CD4-positive, CD25-positive, alpha-beta regulatory T cell (primary cell): ENCODE measurements at regions not wholly inside any gene's neighbourhood (a gene's known extent, or its start where the extent isn't known, plus 50 kb on each side); places are given as distances from the start of the nearest gene placed in this dataset.
"Not testable (repeated sequence)": the region's sequence is repeated elsewhere in the genome, so short reads cannot be mapped to it uniquely, and the experiment has no call there.

Source experiments
- ATAC-seq, 2 donors: fragments of 150-1000 bp; cut with Tn5 transposase; one replicate each; pipeline ENCODE4 v1.10.0; 2021; ENCODE audit warnings: low read depth in 2 of 2, moderate number of reproducible peaks in 2 of 2, moderate library complexity in 1 of 2
- DNase-seq, 3 donors: peaks; one replicate each; pipeline versions ENCODE4 v3.0.0 to v3.0.0-alpha.2; 2012 to 2022; ENCODE audit warnings: mixed read lengths in 1 of 3
- H3K27ac ChIP-seq: one replicate; pipeline ENCODE4 v1.7.0; 2013; ENCODE audit warnings: mild to moderate bottlenecking, low read length; ENCODE audit not compliant: insufficient read depth, poor library complexity, severe bottlenecking
- H3K27me3 ChIP-seq: one replicate; pipeline ENCODE4 v1.7.0; 2013; ENCODE audit warnings: low read length; ENCODE audit not compliant: control insufficient read depth, insufficient read depth
- H3K36me3 ChIP-seq: one replicate; pipeline ENCODE4 v1.7.0; 2013; ENCODE audit warnings: mild to moderate bottlenecking, low read length, moderate library complexity; ENCODE audit not compliant: control insufficient read depth, insufficient read depth
- H3K4me1 ChIP-seq: 2 replicates; pipeline ENCODE4 v1.7.0; 2013; ENCODE audit warnings: mild to moderate bottlenecking, low read length; ENCODE audit not compliant: insufficient read depth, control insufficient read depth, poor library complexity, severe bottlenecking
- H3K4me3 ChIP-seq: one replicate; pipeline ENCODE4 v1.7.0; 2013; ENCODE audit warnings: low read depth, mild to moderate bottlenecking, low read length, moderate library complexity
- H3K9me3 ChIP-seq, 2 experiments: 1 replicate in 1 of 2; 2 replicates in 1 of 2; pipeline ENCODE4 v1.7.0; 2013; ENCODE audit warnings: low read length in 2 of 2, mild to moderate bottlenecking in 1 of 2, moderate library complexity in 1 of 2; ENCODE audit not compliant: control insufficient read depth in 2 of 2
- H3K27ac Mint-ChIP-seq, 3 donors: one replicate each; pipeline ENCODE4 v1.8.0; 2020 to 2022; ENCODE audit warnings: mild to moderate bottlenecking in 3 of 3, mixed read lengths in 3 of 3, moderate library complexity in 2 of 3
- H3K27me3 Mint-ChIP-seq: one replicate; pipeline ENCODE4 v1.8.0; 2022; ENCODE audit warnings: mild to moderate bottlenecking, mixed read lengths
- H3K36me3 Mint-ChIP-seq: one replicate; pipeline ENCODE4 v1.8.0; 2020; ENCODE audit warnings: mixed read lengths
- H3K4me1 Mint-ChIP-seq, 4 donors: one replicate each; pipeline ENCODE4 v1.8.0; 2020 to 2022; ENCODE audit warnings: mixed read lengths in 4 of 4, mild to moderate bottlenecking in 1 of 4
- H3K4me3 Mint-ChIP-seq, 4 donors: one replicate each; pipeline ENCODE4 v1.8.0; 2020 to 2022; ENCODE audit warnings: mild to moderate bottlenecking in 4 of 4, mixed read lengths in 4 of 4, moderate library complexity in 3 of 4
- H3K9me3 Mint-ChIP-seq, 7 donors: one replicate each; pipeline ENCODE4 v1.8.0; 2020 to 2022; ENCODE audit warnings: mixed read lengths in 7 of 7, mild to moderate bottlenecking in 3 of 7, moderate library complexity in 2 of 7

DNA sequence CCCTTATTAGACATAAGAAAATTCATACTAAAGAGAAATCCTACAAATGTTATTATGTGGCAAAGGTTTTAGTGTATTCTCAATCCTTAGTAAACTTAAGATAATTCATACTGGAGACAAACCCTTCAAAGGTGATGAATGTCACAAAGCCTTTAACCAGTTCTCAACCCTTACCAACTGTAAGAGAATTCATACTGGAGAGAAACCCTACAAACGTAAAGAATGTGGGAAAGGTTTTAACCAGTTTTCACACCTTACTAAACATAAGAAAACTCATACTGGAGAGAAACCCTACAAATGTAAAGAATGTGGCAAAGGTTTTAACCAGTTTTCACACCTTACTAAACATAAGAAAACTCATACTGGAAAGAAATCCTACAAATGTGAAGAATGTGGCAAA is 93.2 kb downstream of the ZNF680 start:
- ATAC-seq (no peak), DNase-seq (no peak)
- peaks cover 0 to 28% (median 14%) of the 10 kb centered on the region in 7 donors for H3K9me3 Mint-ChIP-seq
- peaks cover 9 to 37% of the 10 kb centered on the region in 2 experiments for H3K9me3 ChIP-seq
- H3K36me3 Mint-ChIP-seq: no peaks in the 10 kb centered on the region
- no peak overlapping the region for H3K4me3 ChIP-seq
- no peaks in the 10 kb centered on the region for H3K4me1 Mint-ChIP-seq
- H3K27ac ChIP-seq: no peak overlapping the region
- H3K4me1 ChIP-seq: no peaks in the 10 kb centered on the region
- no peak overlapping the region for H3K4me3 Mint-ChIP-seq
- H3K36me3 ChIP-seq: no peaks in the 10 kb centered on the region
- H3K27me3 Mint-ChIP-seq: no peaks in the 10 kb centered on the region
- no peak overlapping the region for H3K27ac Mint-ChIP-seq
- no peaks in the 10 kb centered on the region for H3K27me3 ChIP-seq

DNA sequence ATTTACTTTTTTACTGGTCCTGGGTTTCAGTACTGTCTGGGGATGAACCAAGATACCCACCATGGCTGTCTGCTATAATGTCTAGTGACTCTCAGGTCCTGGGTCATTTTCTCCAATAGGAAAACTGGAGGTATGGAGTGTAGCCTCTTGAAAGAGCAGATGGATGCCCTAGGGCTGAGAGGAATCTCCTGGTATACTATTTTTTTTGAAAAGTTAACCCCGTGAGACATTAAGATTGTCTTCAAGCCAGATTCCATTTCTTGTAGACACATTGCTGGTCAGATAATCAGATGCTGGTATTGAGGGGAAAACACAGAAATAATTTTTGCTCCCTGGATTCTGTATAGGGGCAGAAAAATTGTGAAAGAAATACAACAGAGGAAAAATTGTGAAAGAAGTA is 97.3 kb downstream of the ZNF680 start:
- no peak overlapping the region for H3K27ac ChIP-seq
- no peaks in the 10 kb centered on the region for H3K36me3 ChIP-seq
- DNase-seq (no peak), ATAC-seq (no peak)
- no peak overlapping the region for H3K4me3 ChIP-seq
- no peaks in the 10 kb centered on the region for H3K27me3 Mint-ChIP-seq
- no peak overlapping the region for H3K4me3 Mint-ChIP-seq
- no peaks in the 10 kb centered on the region for H3K4me1 ChIP-seq
- H3K9me3 Mint-ChIP-seq: peaks cover 0 to 29% (median 21%) of the 10 kb centered on the region in 7 donors
- no peaks in the 10 kb centered on the region for H3K27me3 ChIP-seq
- H3K36me3 Mint-ChIP-seq: no peaks in the 10 kb centered on the region
- no peaks in the 10 kb centered on the region for H3K4me1 Mint-ChIP-seq
- peaks cover 6 to 46% of the 10 kb centered on the region in 2 experiments for H3K9me3 ChIP-seq
- no peak overlapping the region for H3K27ac Mint-ChIP-seq

DNA sequence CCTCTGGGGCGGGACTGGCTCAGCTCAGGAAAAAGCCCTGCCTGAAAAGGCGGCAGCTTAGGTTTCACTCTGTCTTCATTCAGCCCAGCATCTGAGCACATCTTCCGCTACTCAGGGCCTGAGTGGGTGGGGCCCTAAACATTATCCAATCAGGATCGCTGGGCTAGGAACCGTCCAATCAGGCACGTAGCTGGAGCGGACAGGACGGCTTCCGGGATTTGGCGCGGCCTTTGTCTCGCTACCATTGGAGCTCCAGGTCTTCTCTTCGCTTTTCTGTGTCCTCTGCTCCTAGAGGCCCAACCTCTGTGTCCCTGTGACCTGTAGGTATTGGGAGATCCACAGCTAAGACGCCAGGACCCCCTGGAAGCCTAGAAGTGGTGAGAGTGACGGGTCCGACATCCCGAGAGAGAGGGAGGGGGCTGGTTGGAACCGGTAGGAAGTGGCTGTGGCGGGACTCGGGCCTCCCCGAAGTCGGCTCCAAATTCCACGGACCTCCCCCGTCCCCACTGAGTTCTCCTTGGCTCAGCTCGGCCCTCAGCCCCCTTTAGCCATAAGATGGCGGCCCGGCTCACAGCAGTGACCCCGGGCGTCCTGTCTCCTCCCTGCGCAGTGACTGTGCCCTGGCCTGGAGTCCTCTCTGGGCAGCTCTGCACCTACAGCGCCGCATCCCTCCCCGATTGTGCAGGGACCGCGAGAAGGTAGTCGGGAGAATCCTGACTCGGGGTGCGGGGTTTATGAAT is 99.1 kb downstream of the ZNF680 start:
- peak in 1 of 2 donors; percentile 57 for ATAC-seq
- no peaks in the 10 kb centered on the region for H3K27me3 ChIP-seq
- no peak overlapping the region for H3K4me3 ChIP-seq
- no peak overlapping the region for H3K27ac ChIP-seq
- H3K36me3 ChIP-seq: no peaks in the 10 kb centered on the region
- no peaks in the 10 kb centered on the region for H3K4me1 Mint-ChIP-seq
- no peaks in the 10 kb centered on the region for H3K4me1 ChIP-seq
- H3K27me3 Mint-ChIP-seq: no peaks in the 10 kb centered on the region
- H3K36me3 Mint-ChIP-seq: no peaks in the 10 kb centered on the region
- H3K4me3 Mint-ChIP-seq: peak overlapping the region in 1 of 4 donors; percentile 44
- H3K9me3 Mint-ChIP-seq: peaks cover 0 to 25% (median 15%) of the 10 kb centered on the region in 7 donors
- H3K9me3 ChIP-seq: peaks cover 4 to 34% of the 10 kb centered on the region in 2 experiments
- peak in 2 of 3 donors; percentile 0 to 1 for DNase-seq
- H3K27ac Mint-ChIP-seq: no peak overlapping the region

DNA sequence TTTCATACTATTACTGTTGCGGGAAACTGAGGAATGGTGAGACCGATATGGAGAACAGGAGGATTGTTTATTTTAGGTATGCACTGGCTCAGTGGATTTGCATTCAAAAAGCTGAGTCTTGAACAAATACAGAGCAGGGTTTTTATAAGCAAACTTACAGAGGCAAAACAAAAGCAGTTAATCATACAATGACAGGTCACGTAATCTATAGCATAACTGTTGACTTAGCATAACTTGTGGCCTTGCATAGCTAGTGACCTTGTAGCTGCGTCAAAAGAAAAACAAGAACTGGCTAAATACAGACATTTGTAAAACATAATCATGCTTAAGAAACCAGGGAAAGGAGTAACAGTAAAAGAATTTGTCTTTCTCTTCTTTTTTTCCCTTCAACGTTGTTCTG is 103.0 kb downstream of the ZNF680 start:
- H3K4me1 ChIP-seq, H3K27me3 ChIP-seq, H3K27me3 Mint-ChIP-seq, H3K27ac Mint-ChIP-seq, H3K4me3 ChIP-seq, DNase-seq, H3K4me1 Mint-ChIP-seq, H3K27ac ChIP-seq, H3K36me3 ChIP-seq, ATAC-seq, H3K36me3 Mint-ChIP-seq, H3K4me3 Mint-ChIP-seq: not testable (repeated sequence)
- H3K9me3 ChIP-seq: peaks cover 0 to 15% of the 10 kb centered on the region in 2 experiments
- H3K9me3 Mint-ChIP-seq: peaks cover 0 to 28% (median 7%) of the 10 kb centered on the region in 7 donors

DNA sequence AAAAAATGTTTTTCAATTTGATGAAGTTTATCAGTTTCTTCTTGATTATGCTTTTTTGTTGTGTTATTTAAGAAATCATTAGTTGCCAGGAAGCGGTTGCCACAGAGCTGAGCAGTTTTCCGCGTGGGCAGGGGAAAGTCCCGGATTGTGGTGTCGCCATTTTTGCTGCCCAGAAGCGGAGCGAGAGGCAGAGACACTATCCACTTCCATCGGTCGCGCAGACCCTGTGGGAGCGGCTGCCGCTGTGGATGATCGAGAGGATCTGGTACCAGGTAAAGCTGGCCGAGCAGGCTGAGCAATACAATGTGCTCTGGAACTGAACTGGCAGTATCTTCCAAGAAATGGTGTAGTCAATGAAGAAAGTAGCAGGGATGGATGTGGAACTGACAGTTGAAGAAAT is 119.8 kb downstream of the ZNF736 start:
- no peak for ATAC-seq

DNA sequence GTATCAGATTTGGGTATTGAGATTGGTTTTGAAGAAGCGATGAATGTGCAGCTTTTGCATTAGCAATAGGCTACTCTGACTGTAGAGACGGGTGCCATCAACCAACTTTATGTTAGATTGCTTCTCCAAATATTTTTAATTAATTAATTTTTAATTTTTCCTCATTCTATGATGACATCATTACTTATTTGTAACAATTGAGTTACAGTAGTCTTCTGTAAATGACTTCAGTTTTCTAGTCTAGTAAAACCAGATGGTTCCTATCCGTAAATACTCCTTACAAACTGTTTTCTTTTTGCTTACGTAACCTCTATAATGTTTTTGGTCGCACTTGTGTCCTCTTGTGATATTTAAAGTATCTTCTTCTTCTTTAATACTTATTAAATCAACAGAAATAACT is 118.1 kb downstream of the ZNF736 start:
- no peak overlapping the region for H3K4me3 Mint-ChIP-seq
- DNase-seq (no peak), ATAC-seq (no peak)
- Histone ChIP-seq H3K4me3 (no peak overlapping the region), H3K27ac (no peak overlapping the region), H3K36me3 (no peaks in the 10 kb centered on the region), H3K27me3 (no peaks in the 10 kb centered on the region), H3K4me1 (no peaks in the 10 kb centered on the region), H3K9me3 (peaks cover 8 to 12% of the 10 kb centered on the region in 2 experiments)
- no peaks in the 10 kb centered on the region for H3K4me1 Mint-ChIP-seq
- peaks cover 0 to 26% (median 3%) of the 10 kb centered on the region in 7 donors for H3K9me3 Mint-ChIP-seq
- no peaks in the 10 kb centered on the region for H3K36me3 Mint-ChIP-seq
- H3K27ac Mint-ChIP-seq: no peak overlapping the region
- H3K27me3 Mint-ChIP-seq: no peaks in the 10 kb centered on the region

More for the DNA sequence above, 119.8 kb downstream of the ZNF736 start:
- H3K36me3 Mint-ChIP-seq: no peaks in the 10 kb centered on the region
- no peaks in the 10 kb centered on the region for H3K27me3 ChIP-seq
- peaks cover 0 to 29% (median 3%) of the 10 kb centered on the region in 7 donors for H3K9me3 Mint-ChIP-seq
- H3K4me1 ChIP-seq: no peaks in the 10 kb centered on the region
- H3K36me3 ChIP-seq: no peaks in the 10 kb centered on the region
- no peak for DNase-seq
- no peak overlapping the region for H3K4me3 Mint-ChIP-seq
- no peak overlapping the region for H3K27ac ChIP-seq
- no peak overlapping the region for H3K27ac Mint-ChIP-seq
- H3K9me3 ChIP-seq: peaks cover 5 to 11% of the 10 kb centered on the region in 2 experiments
- H3K4me3 ChIP-seq: no peak overlapping the region
- H3K27me3 Mint-ChIP-seq: no peaks in the 10 kb centered on the region
- H3K4me1 Mint-ChIP-seq: no peaks in the 10 kb centered on the region

DNA sequence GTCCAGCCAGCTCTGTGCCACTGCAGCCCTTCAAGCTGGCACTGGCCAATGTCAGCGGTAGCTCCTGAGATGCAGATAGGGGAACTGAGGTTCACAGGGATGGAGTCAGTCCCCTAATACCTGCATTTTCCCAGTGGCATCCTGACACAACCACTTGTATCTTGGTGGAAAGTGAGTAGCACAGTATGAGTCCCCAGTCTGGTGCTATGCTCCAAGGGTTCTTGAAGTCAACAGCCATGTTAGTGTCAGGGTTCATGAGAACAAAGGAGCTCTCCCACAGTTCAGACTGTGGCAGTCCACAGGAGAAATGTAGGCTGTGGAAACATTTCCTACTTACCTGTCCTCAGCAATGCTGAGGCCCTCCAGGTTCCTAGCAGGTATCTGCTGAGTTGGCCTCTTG is 115.5 kb downstream of the ZNF736 start:
- Mint-ChIP-seq H3K36me3 (no peaks in the 10 kb centered on the region), H3K4me3 (no peak overlapping the region), H3K9me3 (peaks cover 0 to 33% (median 9%) of the 10 kb centered on the region in 7 donors), H3K27me3 (no peaks in the 10 kb centered on the region), H3K4me1 (peaks cover 0 to 1% (median 0%) of the 10 kb centered on the region in 4 donors), H3K27ac (no peak overlapping the region)
- Histone ChIP-seq H3K27ac (no peak overlapping the region), H3K4me3 (no peak overlapping the region), H3K9me3 (peaks cover 10 to 12% of the 10 kb centered on the region in 2 experiments), H3K36me3 (no peaks in the 10 kb centered on the region), H3K27me3 (no peaks in the 10 kb centered on the region), H3K4me1 (no peaks in the 10 kb centered on the region)
- DNase-seq: no peak
- ATAC-seq: no peak

DNA sequence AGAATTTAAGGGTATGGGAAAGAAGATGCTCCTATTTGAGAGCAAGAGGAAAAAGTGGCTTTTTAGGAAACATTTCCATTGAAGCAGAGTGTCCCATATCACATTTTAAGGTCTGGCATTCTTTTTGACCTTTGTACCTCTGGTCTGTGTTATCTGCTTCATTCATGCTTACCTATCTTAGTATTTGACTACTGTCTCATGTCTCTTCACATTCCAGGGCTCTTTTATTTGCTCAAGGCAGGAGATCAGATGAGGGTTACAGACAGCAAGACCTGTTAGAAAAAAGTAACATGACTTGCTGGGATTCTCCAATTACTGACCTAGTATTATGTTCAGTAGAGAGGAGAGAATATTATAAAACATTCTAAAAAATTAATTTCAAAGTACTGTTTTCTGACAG is 111.7 kb downstream of the ZNF736 start:
- H3K4me1 ChIP-seq, H3K27me3 ChIP-seq: not testable (repeated sequence)

More for the DNA sequence above, 111.7 kb downstream of the ZNF736 start:
- H3K27ac Mint-ChIP-seq, H3K36me3 ChIP-seq, H3K4me3 Mint-ChIP-seq, H3K27ac ChIP-seq, H3K27me3 Mint-ChIP-seq, H3K36me3 Mint-ChIP-seq, DNase-seq, ATAC-seq, H3K4me3 ChIP-seq, H3K4me1 Mint-ChIP-seq: not testable (repeated sequence)
- H3K9me3 ChIP-seq: peaks cover 10 to 15% of the 10 kb centered on the region in 2 experiments
- H3K9me3 Mint-ChIP-seq: peaks cover 0 to 34% (median 13%) of the 10 kb centered on the region in 7 donors
